NCI-H1092 treated with DMSO at 0.1 percent for 48 hours (cell line): ENCODE measurements at regions not wholly inside any gene's neighbourhood (a gene's known extent, or its start where the extent isn't known, plus 50 kb on each side); places are given as distances from the start of the nearest gene placed in this dataset.
"Not testable (repeated sequence)": the region's sequence is repeated elsewhere in the genome, so short reads cannot be mapped to it uniquely, and the experiment has no call there.

Experiments
- DNase-seq: peaks from one replicate; lab custom pipeline; 2025; lab: John Stamatoyannopoulos, UW

DNA sequence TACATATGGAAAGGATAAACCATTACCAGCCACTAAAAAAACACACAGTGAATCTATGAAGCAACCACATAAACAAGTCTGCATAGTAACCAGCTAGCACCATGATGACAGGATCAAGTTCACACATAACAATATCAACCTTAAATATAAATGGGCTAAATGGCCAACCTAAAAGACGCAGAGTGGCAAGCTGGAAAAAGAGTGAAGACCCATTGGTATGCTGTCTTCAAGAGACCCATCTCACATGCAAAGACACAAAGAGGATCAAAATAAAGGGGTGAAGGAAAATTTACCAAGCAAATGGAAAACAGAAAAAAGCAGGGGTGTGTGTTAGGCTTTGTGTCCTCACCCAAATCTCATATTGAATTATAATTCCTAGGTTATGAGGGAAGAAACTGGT is 909.2 kb downstream of the EPHA7 start:
- DNase-seq, result no peak

DNA sequence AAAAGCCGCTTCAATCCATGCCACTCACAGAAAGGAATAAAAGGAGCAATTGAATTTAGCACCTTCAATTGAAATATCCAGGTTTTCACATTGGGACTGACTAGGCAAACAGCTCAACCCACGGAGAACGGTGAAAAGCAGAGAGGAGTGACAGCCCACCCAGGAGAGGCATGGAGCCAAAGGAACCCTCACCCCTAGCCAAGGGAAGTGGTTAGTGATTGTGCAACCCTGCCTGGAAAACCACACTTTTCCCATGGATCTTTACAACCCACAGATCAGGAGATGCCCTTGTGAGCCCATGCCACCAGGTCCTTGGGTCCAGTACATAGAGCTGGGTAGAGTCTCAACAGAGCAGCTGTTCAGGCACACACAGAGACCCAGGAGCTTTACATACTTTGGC is 911.8 kb downstream of the EPHA7 start:
- DNase-seq, result no peak

DNA sequence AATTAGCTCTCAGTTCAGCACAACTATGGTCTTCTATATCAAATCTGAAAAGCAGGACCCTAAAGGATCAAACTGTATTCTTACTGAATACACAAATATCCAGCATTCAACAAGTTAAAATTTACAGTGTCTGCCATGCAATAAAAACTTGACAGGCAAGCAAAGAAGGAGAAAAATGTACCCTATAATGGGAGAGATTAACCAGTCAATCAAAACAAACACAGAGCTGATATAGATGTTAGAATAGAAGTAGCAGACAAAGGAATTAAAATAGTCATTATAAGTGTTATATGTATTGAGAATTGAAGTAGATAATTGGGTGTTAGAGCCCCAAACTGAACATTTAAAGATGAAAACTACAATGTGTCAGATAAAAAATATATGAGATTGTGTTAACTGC is 914.9 kb downstream of the EPHA7 start:
- no peak for DNase-seq

DNA sequence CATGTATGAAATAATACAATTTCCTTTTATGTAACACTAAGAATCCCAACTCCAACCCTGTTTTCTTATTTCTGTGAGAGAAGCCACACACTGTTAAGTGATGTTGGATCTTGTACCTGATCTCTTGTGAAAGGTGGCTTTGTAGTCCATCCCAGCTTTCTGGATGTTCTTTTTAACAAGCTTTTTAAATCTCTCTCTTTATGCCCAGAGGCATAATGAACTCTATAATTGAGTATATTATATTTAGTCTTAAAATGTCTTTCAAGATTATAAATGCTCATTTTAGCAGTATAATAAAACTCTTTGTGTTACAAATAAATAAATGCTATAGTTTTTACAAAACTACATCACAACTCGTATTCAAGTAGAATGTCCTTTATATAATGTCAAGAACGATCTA is 922.1 kb downstream of the EPHA7 start:
- no peak for DNase-seq

DNA sequence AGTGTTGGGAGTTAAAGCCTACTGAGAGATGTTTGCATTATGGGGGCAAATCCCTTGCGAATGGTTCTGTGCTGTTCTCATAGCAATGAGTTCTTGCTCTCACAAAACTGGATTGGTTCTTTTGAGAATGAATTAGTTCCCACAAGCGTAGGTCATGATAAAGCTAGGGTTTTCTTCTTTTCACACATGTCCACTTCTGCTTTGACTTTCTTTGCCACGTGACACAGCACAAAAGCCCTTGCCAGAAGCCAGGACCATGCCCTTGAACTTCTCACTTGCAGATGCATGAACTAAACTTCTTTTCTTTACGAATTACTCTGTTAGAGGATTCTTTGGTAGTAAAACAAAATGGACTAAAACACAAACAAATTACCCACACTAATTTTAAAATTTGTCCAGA is 922.8 kb downstream of the EPHA7 start:
- DNase-seq, result no peak

DNA sequence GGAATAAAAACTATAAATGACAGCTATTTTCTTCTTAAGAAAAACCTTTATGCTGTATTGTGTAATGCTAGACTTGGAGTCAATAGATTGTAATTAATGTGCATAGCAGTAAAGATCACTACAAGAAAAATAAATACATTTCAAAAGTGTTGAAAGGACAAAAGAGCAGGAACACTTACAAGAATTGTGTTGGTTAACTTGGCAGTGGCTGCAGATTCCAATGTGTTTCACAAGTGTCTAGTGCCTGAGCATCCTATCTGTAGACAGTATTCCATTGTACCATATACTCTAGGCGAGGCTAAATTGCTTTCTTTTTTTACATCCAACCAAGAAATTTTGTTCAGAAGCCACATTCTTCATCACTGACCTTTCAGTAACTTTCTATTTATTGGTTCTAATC is 924.1 kb downstream of the EPHA7 start:
- DNase-seq, result no peak

DNA sequence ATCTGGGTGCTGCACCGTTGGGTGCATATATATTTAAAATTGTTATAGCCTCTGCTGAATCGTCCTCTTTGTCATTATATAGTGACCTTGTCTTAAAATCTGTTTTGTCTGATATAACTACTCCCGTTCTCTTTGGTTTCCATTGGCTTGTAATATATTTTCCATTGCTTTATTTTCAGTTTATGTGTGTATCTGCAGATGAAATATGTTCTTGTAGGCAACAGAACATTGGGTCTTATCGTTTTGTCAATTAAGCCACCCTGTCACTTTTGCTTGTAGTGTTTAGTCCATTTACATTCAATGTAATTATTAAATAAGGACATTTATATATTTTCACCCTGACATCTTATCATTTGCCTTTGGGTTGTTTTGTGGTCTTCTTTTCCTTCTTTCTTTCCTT is 933.9 kb downstream of the EPHA7 start:
- no peak for DNase-seq

DNA sequence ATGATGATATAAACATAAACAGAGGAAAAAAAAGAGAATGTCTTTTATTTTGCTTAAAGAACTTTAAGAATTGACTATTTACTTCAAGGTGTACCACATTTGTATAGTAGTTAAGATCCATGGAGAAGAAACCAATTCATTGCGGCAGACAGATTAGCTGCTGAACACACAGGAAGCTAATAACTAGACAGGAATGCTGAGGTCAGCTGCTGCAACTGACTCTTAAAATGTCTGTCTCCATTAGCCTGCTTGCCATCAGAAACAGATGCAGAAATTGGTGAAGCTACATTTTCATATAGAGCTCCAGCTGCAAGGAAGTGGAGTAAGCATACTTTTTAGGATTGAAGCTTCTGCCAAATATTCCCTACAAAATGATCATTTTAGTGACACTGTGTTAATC is 939.5 kb downstream of the EPHA7 start:
- DNase-seq, result no peak

DNA sequence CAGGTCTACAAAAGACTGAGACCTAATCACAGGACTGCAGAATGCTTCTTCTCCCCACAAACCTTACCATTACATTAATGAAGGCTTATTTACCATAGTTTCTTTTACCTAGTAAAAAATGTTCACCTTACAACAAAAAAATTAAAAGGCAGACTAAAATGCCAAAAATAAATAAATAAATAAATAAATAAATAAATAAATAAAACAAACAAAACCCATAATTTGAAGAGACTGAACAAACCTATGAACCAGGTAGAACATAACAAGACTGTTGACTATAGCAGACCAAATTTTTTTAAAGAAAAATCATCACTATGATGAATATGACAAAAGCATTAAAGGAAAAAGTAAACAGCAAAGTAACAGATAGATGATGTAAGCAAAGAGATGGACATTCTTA is 946.3 kb downstream of the EPHA7 start:
- DNase-seq, result no peak

DNA sequence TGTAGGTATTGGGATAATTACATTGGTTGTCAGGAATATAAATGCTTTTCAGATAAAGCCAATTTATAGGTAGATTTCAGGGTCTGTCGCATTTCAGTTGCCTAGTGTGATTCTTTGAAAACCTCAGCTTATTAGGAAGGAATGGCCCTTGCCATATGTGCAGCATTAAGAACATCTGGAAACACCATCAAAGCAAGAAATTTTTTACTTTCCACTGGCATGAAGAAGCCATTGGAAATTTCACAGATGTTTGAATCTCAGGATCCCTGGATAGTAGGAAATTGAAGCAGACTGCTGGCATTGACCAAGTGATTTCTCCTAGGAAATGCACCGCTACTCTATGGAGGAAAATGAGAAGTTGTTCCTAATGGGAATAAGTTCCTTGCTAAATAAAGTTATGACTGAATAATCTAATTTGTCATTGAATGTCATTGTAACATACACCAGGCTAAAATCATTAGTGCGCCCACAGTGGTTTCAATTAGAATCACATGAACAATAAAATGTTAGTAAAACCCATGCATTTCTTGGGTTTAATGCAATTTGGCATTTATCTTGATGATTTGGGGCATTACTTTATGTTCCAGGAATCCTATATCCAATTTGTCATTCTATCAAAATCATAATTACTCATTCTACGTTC is 950.1 kb downstream of the EPHA7 start:
- DNase-seq, result no peak

DNA sequence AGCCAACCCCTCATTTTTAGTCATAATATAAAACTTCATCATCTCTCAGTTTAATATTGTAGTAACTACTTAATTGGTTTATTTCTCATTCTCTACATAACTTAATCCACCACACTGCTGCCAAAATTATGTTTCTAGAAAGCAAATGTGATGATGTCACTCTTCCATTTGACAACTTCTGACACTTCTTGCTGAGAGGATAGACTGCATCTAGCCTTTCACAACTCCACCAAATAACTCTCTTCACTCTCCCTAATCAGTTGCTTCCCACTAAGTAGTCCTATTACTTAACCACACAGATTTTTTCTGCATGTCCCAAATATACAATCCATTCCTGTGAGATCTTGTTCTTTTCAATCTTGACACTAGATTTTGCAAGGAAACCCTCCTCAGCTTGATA is 951.3 kb downstream of the EPHA7 start:
- DNase-seq, result no peak

DNA sequence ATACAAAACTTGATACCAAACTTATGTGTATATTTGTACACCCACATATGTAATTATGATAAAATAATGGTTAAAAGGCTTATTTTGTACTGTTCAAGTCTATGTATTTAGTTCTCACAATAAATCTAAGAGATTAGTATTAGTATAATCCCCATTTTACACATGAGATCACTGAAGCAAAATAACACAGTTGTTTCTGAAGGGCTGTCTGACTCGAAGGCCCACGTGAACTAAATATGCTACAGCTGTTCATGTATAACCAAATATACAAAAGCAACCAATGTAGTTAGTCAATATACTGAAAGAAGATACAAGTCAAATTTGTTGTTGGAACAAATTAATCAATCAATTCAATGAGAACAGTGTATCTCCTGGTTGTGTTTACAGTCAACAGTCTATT is 959.2 kb downstream of the EPHA7 start:
- DNase-seq, result no peak

DNA sequence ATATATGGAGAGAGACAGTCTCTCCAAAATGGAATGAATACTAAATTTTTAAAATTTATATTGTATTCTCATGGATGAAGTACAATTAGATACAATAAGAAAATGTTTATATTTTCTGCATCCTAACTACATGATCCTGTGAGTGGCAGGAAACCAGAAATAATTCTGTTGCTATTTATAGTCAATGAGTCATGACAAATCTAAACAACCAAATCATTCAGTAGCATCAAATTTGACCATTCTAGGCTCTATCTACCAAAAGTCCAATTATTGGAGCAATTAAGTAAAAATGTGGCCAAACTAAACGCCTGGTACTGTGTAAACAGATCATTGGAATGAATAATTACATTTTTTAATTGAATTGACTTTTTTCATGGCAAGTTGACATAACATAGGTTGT is 959.8 kb downstream of the EPHA7 start:
- DNase-seq, result no peak

DNA sequence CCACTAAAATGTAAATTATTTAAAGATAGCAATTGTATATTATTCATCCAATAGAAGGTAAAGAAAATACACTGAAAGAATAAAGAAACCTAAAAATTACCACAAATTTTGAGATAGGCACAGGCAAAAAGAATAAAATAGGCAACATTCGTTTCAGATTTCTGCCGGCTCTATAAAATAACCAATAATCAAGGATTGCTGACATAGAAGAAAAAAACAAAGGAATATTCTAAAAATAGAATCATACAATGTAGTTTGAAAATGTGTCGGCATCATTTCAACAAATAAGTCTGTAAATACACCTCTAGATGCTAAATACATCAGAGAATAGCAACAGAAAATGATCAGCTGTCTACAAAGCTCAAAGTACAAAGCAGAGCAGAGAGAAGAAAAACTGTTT is 973.3 kb downstream of the EPHA7 start:
- no peak for DNase-seq

DNA sequence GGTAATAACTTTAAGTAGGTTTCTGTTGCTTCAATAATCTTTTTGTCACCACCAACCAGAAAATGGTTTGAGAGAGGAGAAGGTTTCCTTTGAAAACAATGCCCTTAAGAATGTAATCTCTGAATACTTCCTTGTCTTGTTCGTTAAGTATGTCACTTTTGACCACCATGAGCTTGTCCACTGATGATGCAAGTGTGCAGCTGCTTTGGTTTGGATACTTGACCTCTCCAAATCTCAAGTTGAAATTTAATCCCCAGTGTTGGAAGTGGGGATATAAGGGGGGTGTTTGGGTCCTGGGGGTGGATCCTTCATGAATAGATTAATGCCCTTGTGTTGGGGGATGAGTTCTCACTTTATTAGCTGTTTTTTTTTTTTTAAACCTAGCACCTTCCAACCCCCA is 985.4 kb downstream of the EPHA7 start:
- no peak for DNase-seq

DNA sequence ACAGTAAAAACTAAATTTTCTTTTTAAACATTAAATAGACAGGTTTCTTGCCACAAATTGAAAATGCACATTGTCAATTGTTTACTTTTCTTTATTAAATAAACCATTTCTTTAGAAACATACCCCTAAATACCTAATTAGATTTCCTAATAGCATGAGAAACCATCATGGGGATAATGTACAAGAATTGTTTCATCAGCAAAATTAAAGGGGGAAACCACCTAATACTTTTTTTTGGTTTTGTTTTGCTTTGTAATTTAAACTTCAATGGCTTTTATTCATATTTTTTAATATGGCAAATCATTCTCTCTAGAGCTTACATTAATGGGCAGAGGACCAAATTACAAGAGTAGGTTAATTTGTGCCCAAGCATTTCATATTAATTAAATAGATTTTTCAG is 987.9 kb downstream of the EPHA7 start:
- no peak for DNase-seq

DNA sequence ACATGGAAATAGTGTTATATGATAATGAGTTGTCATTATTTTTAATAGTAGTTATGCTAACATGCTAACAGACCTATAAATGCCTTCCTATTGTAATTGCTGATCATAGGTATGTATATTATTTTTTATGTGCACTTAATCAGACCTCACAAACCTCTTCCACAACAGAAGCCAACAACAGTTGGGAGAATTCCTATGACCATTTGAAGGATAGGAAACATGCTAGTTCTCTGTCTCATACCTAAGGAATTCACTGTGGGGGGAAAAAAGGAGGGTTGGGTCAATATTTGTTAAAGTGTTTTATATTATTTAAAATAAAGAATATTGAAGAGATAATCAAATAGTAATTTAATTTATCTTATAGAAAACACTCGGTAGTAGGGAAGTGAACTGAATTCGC is 990.9 kb downstream of the EPHA7 start:
- no peak for DNase-seq

DNA sequence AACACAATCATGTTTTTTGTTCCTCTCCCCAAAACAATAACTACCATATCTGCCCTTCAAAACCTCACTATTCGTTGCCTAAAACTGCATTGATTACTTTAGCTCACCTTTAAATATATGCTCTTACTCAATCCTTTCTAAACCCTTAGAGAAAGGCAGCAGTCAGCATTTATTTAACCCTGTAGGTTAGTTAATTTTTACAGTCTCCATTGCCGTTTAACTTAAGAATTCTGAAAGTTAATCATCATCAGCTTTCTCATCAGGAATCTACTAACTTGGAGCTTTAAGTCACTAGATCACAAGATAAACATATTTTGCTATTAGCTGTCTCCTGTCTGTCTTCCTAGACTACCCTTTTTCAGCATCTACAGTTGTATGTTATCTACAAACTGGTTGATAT is 991.9 kb downstream of the EPHA7 start:
- DNase-seq, result no peak

DNA sequence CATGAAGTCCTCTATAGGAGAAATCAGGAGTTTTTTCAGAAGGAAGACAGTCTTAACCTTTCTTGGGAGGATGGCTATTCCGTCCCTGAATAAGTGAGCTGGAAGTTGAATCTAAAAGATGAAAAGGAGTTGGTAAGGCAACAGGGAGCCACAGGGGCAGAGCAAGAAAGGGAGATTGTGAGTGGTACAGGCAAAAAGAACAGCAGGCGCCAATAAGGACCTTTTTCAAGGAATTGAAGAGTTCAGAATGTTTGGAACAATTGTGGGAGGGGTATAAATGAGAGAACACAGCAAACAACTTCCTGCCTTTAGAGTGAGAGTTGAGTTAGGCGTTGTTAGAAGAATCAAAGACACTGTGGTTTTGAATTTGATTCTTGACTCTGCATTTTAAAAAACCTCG is 1003.7 kb downstream of the EPHA7 start:
- DNase-seq, result no peak

DNA sequence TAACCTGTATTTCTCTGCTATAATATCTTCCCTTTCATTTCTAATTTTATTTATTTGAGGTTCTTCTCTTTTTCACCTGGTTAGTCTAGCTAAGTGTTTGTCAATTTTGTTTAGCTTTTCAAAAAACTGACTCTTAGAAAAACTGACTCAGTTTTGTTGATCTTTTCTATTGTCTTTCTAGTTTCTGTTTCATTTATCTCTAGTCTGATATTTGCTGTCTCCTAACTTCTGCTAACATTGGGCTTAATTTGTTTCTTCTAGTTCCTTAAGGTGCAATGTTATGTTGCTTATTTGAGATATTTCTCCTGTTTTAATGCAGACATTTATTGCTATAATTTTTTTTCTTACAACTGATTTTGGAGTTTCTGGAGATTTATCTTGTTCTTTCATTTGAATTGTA is 1011.0 kb downstream of the EPHA7 start:
- no peak for DNase-seq

DNA sequence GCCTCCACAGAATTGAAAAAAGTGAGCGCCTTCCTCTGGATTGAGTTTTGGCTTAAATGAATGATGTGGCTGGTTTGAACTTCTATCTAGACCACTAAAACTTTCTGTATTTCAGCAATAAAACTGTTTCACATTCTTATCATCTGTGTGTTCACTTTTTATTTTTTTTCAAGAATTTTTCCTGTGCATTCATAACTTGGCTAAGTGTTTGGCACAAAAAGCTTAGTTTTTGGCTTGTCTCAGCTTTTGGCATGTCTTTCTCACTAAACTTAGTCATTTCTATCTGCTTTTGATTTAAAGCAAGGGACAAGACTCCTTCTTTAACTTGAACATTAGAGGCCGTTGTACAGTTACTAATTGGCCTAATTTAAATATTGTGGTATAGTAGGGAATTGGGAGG is 1015.1 kb downstream of the EPHA7 start:
- DNase-seq, result no peak

DNA sequence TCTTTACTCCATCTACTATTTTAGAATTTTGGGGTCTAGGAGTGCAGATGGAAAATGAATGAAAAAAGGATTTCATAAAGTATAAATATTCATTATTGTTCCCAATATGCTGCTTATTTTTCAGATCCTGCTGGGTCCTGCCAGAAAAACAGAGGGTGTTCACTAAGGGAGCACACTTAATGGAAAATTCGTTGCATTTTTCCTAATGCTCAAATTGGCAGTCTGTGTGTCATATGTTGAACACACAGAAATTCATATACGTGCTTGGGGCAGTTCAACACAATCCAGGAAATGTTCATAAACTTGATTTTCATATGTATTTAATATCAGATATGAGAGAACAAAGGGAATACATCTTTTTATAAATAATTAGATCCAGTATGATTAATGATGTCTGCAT is 1019.4 kb downstream of the EPHA7 start:
- no peak for DNase-seq

DNA sequence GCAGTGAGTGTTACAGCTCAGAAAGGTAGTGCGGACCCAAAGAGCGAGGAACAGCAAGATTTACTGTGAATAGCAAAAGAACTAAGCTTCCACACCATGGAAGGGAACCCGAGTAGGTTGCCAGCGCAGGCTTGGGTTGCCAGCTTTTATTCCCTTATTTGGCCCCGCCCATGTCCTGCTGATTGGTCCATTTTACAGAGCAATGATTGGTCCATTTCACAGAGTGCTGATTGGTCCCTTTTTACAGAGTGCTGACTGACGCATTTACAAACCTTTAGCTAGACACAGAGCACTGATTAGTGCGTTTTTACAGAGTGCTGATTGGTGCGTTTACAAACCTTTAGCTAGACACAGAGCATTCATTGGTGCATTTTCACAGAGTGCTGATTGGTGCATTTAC is 1030.7 kb downstream of the EPHA7 start:
- DNase-seq, result not testable (repeated sequence)

DNA sequence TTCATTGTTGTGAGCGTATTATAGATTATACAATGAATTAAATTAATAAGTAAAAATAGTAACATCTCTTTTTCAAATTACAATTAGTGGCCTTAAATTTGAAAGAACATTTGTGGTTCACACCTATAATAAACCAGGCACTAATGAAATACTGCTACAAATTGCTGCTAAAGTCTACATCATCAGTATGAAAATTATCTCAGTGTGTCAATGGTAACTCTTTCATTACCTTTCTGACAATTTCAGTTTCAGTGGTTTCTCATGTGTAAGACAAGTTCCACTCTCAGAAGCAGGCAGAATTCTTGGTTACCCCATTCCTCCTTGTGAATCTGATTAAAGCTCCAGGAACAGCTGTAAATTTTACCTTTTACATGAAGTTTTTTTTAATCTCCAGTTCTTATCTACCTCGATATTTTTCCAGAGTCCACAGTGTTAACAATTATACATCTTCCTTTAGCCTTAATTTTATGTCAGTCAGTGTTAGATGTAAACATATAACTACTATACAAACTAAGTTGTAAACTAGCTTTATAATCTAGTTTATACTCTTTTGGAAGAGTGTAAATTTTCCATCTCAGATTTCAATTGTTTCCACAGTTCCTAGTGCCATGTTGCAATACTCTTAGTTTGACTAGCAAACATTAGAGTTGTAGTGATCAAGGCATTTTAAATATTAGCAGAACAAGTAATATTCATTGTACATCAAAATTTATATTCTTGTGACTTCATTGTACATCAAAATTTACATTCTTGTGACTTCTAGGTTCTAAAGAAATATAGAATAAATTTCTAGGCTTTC is 1038.4 kb downstream of the EPHA7 start:
- DNase-seq, result no peak
